AG10803 (cell line): ENCODE measurements at regions not wholly inside any gene's neighbourhood (a gene's known extent, or its start where the extent isn't known, plus 50 kb on each side); places are given as distances from the start of the nearest gene placed in this dataset.

Experiments
- DNase-seq: peaks from one replicate; pipeline ENCODE4 v3.0.0; 2010; ENCODE audit warnings: low read depth
- H3K4me3 ChIP-seq: 2 replicates; pipeline ENCODE4 v1.5.1; 2011; ENCODE audit warnings: mild to moderate bottlenecking, low read length, control low read depth
- CTCF ChIP-seq: conservative IDR thresholded peaks from 2 replicates; pipeline ENCODE4 v1.5.1; 2011; ENCODE audit warnings: mild to moderate bottlenecking, low read length, control low read depth, inconsistent platforms

DNA sequence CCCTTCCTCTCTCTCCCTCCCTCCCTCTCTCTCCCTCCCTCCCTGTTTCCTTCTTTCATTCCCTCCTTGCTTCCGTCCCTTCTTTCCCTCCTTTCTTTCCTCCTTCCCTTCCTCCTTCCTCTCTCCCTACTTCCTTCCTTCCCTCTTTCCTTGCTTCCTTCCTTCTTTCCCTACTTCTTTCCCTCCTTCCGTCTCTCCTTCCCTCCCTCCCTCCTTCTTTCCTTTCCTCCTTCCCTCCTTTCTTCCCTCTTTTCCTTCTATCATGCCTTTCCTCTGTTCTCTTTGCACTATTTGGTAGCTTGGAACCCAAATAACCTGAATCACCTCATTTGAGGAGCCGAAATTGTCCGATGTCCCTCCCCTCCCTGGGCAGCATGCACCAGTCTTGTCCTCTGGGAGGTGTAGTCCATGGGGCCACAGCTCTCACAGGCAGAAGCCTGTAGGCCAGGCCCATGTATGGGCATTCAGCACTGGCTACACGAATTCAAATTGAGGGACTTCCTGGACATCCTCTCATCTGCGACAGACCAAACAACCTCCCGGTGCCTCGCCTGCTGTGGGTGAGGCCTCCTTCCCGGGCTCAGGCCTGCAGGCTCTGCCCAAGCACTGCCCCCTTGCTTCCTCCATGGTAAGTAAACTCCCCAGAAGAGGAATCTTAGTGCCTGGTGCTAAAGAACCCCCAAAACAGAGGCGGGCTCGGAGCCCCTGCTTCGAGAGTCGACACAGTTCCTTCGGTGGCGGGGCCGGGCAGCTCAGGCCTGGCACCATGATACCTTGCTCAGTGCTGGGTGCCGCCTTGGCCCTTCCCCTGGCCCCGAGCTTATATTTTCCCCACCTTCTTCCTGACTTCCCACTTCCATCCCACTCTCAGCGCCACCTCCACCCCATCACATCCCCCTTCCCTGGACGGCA is 454.1 kb upstream of the CADM1 start:
- no peak for TF ChIP-seq CTCF
- DNase-seq = no peak
- H3K4me3 ChIP-seq = no peak overlapping the region

GRCh38 chr11:115955803-115956202 is 451.6 kb upstream of the CADM1 start:
- TF ChIP-seq CTCF = no peak
- DNase-seq = no peak

DNA sequence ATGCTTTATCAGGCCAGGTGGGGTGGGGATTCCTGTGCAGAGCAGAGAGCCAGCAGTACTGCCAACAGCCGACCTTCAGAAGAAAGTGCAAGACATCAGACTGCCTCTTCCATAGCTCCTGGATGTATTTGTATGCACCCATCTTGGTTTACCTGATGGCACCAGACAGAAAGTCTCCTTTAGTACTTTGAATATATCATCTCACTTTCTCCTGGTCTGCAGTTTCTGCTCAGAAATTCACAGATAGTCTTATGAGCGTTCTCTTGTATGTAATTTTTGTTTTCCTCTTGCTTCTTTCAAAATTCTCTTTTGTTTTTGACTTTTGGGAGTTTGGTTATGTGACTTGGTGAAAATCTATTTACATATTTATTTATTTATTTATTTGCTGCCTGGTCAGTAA is 446.4 kb upstream of the CADM1 start:
- TF ChIP-seq CTCF = no peak
- DNase-seq = no peak
- no peak overlapping the region for H3K4me3 ChIP-seq

More at GRCh38 chr11:115955803-115956202, 451.6 kb upstream of the CADM1 start:
- no peak overlapping the region for H3K4me3 ChIP-seq

DNA sequence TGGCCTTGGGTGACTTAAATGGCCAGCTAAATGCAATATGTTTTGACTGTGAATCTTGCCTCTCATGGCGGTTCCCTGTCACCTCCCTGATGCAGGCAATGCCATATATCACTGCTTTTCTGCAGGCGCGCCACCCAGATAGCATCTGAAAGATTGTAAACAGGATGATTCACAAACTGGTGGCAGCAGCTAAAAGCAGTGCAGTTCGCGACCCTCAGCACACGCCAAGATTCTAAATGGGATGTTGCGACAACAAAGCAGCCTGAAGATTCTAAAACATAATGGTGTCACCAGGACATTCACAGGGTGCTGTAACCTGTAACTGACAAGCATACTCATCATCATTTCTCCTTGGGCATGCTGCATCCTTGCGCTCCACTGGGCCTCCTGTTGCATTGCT is 440.4 kb upstream of the CADM1 start:
- no peak for TF ChIP-seq CTCF
- no peak for DNase-seq

DNA sequence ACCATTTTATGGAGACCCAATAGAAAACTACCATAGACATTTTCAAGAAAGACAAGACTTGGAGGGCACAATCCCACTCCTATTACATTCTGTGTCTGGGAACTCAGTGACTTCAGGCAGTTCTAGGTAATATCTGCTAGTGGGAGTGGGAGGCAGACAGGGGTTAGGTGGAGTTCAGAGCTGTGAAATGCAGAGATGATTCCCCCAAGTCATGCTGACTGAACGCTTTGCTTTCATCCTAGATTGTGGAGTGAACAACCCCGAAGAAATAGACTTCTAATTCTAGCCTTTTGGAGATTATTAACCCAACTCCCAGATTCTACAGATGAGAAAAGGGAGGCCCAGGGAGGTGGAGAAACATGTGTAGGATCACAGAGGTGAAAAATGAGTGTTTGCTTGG is 437.8 kb upstream of the CADM1 start:
- H3K4me3 ChIP-seq = no peak overlapping the region
- no peak for TF ChIP-seq CTCF
- DNase-seq = no peak

More for the DNA sequence above, 440.4 kb upstream of the CADM1 start:
- H3K4me3 ChIP-seq = no peak overlapping the region

GRCh38 chr11:115941481-115941993 is 437.3 kb upstream of the CADM1 start:
- H3K4me3 ChIP-seq = no peak overlapping the region
- TF ChIP-seq CTCF = no peak
- DNase-seq = no peak

- no peak overlapping the region for H3K4me3 ChIP-seq
- no peak for TF ChIP-seq CTCF
- no peak for DNase-seq
Observed at GRCh38 chr11:115941044-115941443, 436.8 kb upstream of the CADM1 start.
